ENCODE measurements at regions not wholly inside any gene's neighbourhood (a gene's known extent, or its start where the extent isn't known, plus 50 kb on each side); places are given as distances from the start of the nearest gene placed in this dataset.

DNA sequence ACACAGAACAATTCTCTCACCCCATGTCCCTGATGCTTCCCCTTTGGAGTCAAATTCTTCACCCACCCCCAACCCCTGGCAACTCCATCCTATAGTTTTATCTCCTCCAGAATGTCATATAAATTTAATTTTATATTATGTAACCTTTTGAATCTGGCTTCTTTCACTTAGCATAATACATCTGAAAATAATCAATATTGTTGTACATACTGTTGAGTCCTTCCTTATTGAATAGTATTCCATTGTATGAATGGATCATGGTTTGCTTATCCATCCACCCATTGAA is 98.9 kb upstream of the TSC22D2 start:
- ATAC-seq, result no peak
- Mint-ChIP-seq H3K36me3 (no peaks in the 10 kb centered on the region), H3K4me1 (no peaks in the 10 kb centered on the region), H3K27me3 (ENCODE audit: low read depth) (no peaks in the 10 kb centered on the region), H3K9me3 (no peaks in the 10 kb centered on the region), H3K4me3 (no peak overlapping the region), H3K27ac (no peak overlapping the region)
- DNase-seq (ENCODE audit: low spot score), result no peak
- TF ChIP-seq, protein P1, sequence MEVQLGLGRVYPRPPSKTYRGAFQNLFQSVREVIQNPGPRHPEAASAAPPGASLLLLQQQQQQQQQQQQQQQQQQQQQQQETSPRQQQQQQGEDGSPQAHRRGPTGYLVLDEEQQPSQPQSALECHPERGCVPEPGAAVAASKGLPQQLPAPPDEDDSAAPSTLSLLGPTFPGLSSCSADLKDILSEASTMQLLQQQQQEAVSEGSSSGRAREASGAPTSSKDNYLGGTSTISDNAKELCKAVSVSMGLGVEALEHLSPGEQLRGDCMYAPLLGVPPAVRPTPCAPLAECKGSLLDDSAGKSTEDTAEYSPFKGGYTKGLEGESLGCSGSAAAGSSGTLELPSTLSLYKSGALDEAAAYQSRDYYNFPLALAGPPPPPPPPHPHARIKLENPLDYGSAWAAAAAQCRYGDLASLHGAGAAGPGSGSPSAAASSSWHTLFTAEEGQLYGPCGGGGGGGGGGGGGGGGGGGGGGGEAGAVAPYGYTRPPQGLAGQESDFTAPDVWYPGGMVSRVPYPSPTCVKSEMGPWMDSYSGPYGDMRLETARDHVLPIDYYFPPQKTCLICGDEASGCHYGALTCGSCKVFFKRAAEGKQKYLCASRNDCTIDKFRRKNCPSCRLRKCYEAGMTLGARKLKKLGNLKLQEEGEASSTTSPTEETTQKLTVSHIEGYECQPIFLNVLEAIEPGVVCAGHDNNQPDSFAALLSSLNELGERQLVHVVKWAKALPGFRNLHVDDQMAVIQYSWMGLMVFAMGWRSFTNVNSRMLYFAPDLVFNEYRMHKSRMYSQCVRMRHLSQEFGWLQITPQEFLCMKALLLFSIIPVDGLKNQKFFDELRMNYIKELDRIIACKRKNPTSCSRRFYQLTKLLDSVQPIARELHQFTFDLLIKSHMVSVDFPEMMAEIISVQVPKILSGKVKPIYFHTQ (CRISPR knock-in tag; IDR thresholded peaks at IDR 0.05), result no peak
- TF ChIP-seq, protein P2, sequence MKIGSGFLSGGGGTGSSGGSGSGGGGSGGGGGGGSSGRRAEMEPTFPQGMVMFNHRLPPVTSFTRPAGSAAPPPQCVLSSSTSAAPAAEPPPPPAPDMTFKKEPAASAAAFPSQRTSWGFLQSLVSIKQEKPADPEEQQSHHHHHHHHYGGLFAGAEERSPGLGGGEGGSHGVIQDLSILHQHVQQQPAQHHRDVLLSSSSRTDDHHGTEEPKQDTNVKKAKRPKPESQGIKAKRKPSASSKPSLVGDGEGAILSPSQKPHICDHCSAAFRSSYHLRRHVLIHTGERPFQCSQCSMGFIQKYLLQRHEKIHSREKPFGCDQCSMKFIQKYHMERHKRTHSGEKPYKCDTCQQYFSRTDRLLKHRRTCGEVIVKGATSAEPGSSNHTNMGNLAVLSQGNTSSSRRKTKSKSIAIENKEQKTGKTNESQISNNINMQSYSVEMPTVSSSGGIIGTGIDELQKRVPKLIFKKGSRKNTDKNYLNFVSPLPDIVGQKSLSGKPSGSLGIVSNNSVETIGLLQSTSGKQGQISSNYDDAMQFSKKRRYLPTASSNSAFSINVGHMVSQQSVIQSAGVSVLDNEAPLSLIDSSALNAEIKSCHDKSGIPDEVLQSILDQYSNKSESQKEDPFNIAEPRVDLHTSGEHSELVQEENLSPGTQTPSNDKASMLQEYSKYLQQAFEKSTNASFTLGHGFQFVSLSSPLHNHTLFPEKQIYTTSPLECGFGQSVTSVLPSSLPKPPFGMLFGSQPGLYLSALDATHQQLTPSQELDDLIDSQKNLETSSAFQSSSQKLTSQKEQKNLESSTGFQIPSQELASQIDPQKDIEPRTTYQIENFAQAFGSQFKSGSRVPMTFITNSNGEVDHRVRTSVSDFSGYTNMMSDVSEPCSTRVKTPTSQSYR (CRISPR knock-in tag; IDR thresholded peaks at IDR 0.05), result no peak
- TF ChIP-seq, protein P3, sequence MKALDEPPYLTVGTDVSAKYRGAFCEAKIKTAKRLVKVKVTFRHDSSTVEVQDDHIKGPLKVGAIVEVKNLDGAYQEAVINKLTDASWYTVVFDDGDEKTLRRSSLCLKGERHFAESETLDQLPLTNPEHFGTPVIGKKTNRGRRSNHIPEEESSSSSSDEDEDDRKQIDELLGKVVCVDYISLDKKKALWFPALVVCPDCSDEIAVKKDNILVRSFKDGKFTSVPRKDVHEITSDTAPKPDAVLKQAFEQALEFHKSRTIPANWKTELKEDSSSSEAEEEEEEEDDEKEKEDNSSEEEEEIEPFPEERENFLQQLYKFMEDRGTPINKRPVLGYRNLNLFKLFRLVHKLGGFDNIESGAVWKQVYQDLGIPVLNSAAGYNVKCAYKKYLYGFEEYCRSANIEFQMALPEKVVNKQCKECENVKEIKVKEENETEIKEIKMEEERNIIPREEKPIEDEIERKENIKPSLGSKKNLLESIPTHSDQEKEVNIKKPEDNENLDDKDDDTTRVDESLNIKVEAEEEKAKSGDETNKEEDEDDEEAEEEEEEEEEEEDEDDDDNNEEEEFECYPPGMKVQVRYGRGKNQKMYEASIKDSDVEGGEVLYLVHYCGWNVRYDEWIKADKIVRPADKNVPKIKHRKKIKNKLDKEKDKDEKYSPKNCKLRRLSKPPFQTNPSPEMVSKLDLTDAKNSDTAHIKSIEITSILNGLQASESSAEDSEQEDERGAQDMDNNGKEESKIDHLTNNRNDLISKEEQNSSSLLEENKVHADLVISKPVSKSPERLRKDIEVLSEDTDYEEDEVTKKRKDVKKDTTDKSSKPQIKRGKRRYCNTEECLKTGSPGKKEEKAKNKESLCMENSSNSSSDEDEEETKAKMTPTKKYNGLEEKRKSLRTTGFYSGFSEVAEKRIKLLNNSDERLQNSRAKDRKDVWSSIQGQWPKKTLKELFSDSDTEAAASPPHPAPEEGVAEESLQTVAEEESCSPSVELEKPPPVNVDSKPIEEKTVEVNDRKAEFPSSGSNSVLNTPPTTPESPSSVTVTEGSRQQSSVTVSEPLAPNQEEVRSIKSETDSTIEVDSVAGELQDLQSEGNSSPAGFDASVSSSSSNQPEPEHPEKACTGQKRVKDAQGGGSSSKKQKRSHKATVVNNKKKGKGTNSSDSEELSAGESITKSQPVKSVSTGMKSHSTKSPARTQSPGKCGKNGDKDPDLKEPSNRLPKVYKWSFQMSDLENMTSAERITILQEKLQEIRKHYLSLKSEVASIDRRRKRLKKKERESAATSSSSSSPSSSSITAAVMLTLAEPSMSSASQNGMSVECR (CRISPR knock-in tag; IDR thresholded peaks at IDR 0.05; ENCODE audit: borderline replicate concordance), result no peak
- TF ChIP-seq ZNF423 (CRISPR knock-in tag; IDR thresholded peaks at IDR 0.05) (no peak), NFYB (CRISPR knock-in tag; conservative IDR thresholded peaks at IDR 0.05; ENCODE audit: low read depth) (no peak), JAZF1 (CRISPR knock-in tag; IDR thresholded peaks at IDR 0.05) (no peak), ZNF416 (CRISPR knock-in tag; IDR thresholded peaks at IDR 0.05) (no peak), TEAD4 (CRISPR knock-in tag; IDR thresholded peaks at IDR 0.05) (no peak), NFATC4 (CRISPR knock-in tag; IDR thresholded peaks at IDR 0.05) (no peak), OVOL2 (CRISPR knock-in tag; IDR thresholded peaks at IDR 0.05; ENCODE audit: borderline replicate concordance) (no peak), FOXK1 (CRISPR knock-in tag; IDR thresholded peaks at IDR 0.05) (no peak), ZNF396 (CRISPR knock-in tag; IDR thresholded peaks at IDR 0.05; ENCODE audit: borderline replicate concordance) (no peak), ZNF121 (CRISPR knock-in tag; IDR thresholded peaks at IDR 0.05) (no peak), FOXP1 (CRISPR knock-in tag; IDR thresholded peaks at IDR 0.05; ENCODE audit: borderline replicate concordance) (no peak), CBFB (CRISPR knock-in tag; IDR thresholded peaks at IDR 0.05; ENCODE audit: low read depth) (no peak)
- TF ChIP-seq, protein P4, sequence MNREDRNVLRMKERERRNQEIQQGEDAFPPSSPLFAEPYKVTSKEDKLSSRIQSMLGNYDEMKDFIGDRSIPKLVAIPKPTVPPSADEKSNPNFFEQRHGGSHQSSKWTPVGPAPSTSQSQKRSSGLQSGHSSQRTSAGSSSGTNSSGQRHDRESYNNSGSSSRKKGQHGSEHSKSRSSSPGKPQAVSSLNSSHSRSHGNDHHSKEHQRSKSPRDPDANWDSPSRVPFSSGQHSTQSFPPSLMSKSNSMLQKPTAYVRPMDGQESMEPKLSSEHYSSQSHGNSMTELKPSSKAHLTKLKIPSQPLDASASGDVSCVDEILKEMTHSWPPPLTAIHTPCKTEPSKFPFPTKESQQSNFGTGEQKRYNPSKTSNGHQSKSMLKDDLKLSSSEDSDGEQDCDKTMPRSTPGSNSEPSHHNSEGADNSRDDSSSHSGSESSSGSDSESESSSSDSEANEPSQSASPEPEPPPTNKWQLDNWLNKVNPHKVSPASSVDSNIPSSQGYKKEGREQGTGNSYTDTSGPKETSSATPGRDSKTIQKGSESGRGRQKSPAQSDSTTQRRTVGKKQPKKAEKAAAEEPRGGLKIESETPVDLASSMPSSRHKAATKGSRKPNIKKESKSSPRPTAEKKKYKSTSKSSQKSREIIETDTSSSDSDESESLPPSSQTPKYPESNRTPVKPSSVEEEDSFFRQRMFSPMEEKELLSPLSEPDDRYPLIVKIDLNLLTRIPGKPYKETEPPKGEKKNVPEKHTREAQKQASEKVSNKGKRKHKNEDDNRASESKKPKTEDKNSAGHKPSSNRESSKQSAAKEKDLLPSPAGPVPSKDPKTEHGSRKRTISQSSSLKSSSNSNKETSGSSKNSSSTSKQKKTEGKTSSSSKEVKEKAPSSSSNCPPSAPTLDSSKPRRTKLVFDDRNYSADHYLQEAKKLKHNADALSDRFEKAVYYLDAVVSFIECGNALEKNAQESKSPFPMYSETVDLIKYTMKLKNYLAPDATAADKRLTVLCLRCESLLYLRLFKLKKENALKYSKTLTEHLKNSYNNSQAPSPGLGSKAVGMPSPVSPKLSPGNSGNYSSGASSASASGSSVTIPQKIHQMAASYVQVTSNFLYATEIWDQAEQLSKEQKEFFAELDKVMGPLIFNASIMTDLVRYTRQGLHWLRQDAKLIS (CRISPR knock-in tag; IDR thresholded peaks at IDR 0.05; ENCODE audit: borderline replicate concordance), result no peak
- TF ChIP-seq, protein P5, sequence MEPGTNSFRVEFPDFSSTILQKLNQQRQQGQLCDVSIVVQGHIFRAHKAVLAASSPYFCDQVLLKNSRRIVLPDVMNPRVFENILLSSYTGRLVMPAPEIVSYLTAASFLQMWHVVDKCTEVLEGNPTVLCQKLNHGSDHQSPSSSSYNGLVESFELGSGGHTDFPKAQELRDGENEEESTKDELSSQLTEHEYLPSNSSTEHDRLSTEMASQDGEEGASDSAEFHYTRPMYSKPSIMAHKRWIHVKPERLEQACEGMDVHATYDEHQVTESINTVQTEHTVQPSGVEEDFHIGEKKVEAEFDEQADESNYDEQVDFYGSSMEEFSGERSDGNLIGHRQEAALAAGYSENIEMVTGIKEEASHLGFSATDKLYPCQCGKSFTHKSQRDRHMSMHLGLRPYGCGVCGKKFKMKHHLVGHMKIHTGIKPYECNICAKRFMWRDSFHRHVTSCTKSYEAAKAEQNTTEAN (CRISPR knock-in tag; IDR thresholded peaks at IDR 0.05), result no peak
- TF ChIP-seq, protein P6, sequence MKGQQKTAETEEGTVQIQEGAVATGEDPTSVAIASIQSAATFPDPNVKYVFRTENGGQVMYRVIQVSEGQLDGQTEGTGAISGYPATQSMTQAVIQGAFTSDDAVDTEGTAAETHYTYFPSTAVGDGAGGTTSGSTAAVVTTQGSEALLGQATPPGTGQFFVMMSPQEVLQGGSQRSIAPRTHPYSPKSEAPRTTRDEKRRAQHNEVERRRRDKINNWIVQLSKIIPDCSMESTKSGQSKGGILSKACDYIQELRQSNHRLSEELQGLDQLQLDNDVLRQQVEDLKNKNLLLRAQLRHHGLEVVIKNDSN (CRISPR knock-in tag; IDR thresholded peaks at IDR 0.05), result no peak
- TF ChIP-seq, protein P7, sequence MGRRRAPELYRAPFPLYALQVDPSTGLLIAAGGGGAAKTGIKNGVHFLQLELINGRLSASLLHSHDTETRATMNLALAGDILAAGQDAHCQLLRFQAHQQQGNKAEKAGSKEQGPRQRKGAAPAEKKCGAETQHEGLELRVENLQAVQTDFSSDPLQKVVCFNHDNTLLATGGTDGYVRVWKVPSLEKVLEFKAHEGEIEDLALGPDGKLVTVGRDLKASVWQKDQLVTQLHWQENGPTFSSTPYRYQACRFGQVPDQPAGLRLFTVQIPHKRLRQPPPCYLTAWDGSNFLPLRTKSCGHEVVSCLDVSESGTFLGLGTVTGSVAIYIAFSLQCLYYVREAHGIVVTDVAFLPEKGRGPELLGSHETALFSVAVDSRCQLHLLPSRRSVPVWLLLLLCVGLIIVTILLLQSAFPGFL (CRISPR knock-in tag; IDR thresholded peaks at IDR 0.05; ENCODE audit: borderline replicate concordance), result no peak
- POLR2A ChIA-PET, result no interaction called here
- CTCF ChIA-PET, result no interaction called here
